Astrocyte (in vitro differentiated cells and primary cell): ENCODE measurements at regions not wholly inside any gene's neighbourhood (a gene's known extent, or its start where the extent isn't known, plus 50 kb on each side); places are given as distances from the start of the nearest gene placed in this dataset.
"Not testable (repeated sequence)": the region's sequence is repeated elsewhere in the genome, so short reads cannot be mapped to it uniquely, and the experiment has no call there.

Experiments
- DNase-seq: peaks from one replicate; pipeline ENCODE4 v3.0.0-alpha.2; 2010; ENCODE audit warnings: low read depth
- FAIRE-seq: peaks from 2 replicates; lab custom pipeline; 2011; peaks lifted over from hg19 to GRCh38; lab: Jason Lieb, UNC
- H2AFZ ChIP-seq: 2 replicates; pipeline ENCODE4 v1.6.0; 2012; ENCODE audit warnings: low read depth, low read length, inconsistent platforms
- H3K27ac ChIP-seq: 2 replicates; pipeline ENCODE4 v1.5.1; 2011; ENCODE audit warnings: low read depth, low read length, inconsistent platforms
- H3K27me3 ChIP-seq: 2 replicates; pipeline ENCODE4 v1.6.0; 2011; ENCODE audit warnings: low read length, inconsistent platforms; ENCODE audit not compliant: insufficient read depth
- H3K36me3 ChIP-seq: 2 replicates; pipeline ENCODE4 v1.5.1; 2011; ENCODE audit warnings: low read length, inconsistent platforms; ENCODE audit not compliant: insufficient read depth
- H3K4me1 ChIP-seq: 2 replicates; pipeline ENCODE4 v1.5.1; 2011; ENCODE audit warnings: low read length, inconsistent platforms; ENCODE audit not compliant: insufficient read depth
- H3K4me2 ChIP-seq: 2 replicates; pipeline ENCODE4 v1.6.0; 2012; ENCODE audit warnings: low read length, inconsistent platforms
- H3K4me3 ChIP-seq: 2 replicates; pipeline ENCODE4 v1.5.1; 2011; ENCODE audit warnings: low read depth, mild to moderate bottlenecking, low read length, inconsistent platforms; ENCODE audit not compliant: insufficient read depth
- H3K79me2 ChIP-seq: 2 replicates; pipeline ENCODE4 v1.6.0; 2012; ENCODE audit warnings: mild to moderate bottlenecking, low read length, inconsistent platforms; ENCODE audit not compliant: insufficient read depth
- H3K9ac ChIP-seq: 2 replicates; pipeline ENCODE4 v1.6.0; 2012; ENCODE audit warnings: mild to moderate bottlenecking, low read length, inconsistent platforms
- H3K9me3 ChIP-seq: 2 replicates; pipeline ENCODE4 v1.5.1; 2012; ENCODE audit warnings: low read depth, mild to moderate bottlenecking, low read length, inconsistent platforms; ENCODE audit not compliant: insufficient read depth
- H4K20me1 ChIP-seq: 2 replicates; pipeline ENCODE4 v1.6.0; 2012; ENCODE audit warnings: low read length, inconsistent platforms; ENCODE audit not compliant: insufficient read depth
- H3K27ac Mint-ChIP-seq: one replicate; pipeline ENCODE4 v1.8.0; 2021; ENCODE audit warnings: mild to moderate bottlenecking, mixed read lengths; ENCODE audit not compliant: unreplicated experiment
- H3K27me3 Mint-ChIP-seq: one replicate; pipeline ENCODE4 v1.8.0; 2021; ENCODE audit warnings: low read depth, mixed read lengths; ENCODE audit not compliant: unreplicated experiment
- H3K36me3 Mint-ChIP-seq: one replicate; pipeline ENCODE4 v1.8.0; 2021; ENCODE audit warnings: low read depth, mixed read lengths; ENCODE audit not compliant: unreplicated experiment
- H3K4me1 Mint-ChIP-seq: one replicate; pipeline ENCODE4 v1.8.0; 2021; ENCODE audit warnings: low read depth, mixed read lengths; ENCODE audit not compliant: unreplicated experiment
- H3K4me3 Mint-ChIP-seq: one replicate; pipeline ENCODE4 v1.8.0; 2021; ENCODE audit warnings: mild to moderate bottlenecking, moderate library complexity, mixed read lengths; ENCODE audit not compliant: unreplicated experiment
- H3K9me3 Mint-ChIP-seq: one replicate; pipeline ENCODE4 v1.8.0; 2021; ENCODE audit warnings: mild to moderate bottlenecking, mixed read lengths; ENCODE audit not compliant: unreplicated experiment
- CTCF ChIP-seq: IDR thresholded peaks from 2 replicates; pipeline ENCODE4 v1.5.1; 2011; ENCODE audit warnings: low read depth, mild to moderate bottlenecking, inconsistent platforms, low read length, moderate library complexity; ENCODE audit not compliant: insufficient read depth
- EZH2 ChIP-seq: IDR thresholded peaks from 2 replicates; pipeline ENCODE4 v1.6.1; 2012; ENCODE audit warnings: mild to moderate bottlenecking, low read length, inconsistent platforms; ENCODE audit not compliant: insufficient read depth

- Histone ChIP-seq H3K4me1 (no peaks in the 10 kb centered on the region), H3K4me2 (no peak overlapping the region), H3K27me3 (no peaks in the 10 kb centered on the region), H4K20me1 (no peaks in the 10 kb centered on the region), H3K9me3 (no peaks in the 10 kb centered on the region), H3K9ac (no peak overlapping the region), H3K36me3 (no peaks in the 10 kb centered on the region), H3K27ac (no peak overlapping the region), H3K79me2 (no peaks in the 10 kb centered on the region), H3K4me3 (no peak overlapping the region), H2AFZ (no peak overlapping the region)
- Mint-ChIP-seq H3K4me3 (no peak overlapping the region), H3K4me1 (no peaks in the 10 kb centered on the region), H3K27me3 (no peaks in the 10 kb centered on the region), H3K27ac (no peak overlapping the region), H3K36me3 (no peaks in the 10 kb centered on the region), H3K9me3 (no peaks in the 10 kb centered on the region)
- FAIRE-seq, result no peak
- TF ChIP-seq CTCF, result no peak
- TF ChIP-seq EZH2, result no peak
- no peak for DNase-seq
Measured at GRCh38 chr6:63465750-63466149, 106.5 kb upstream of the LOC128125822 start.

- H2AFZ ChIP-seq, result no peak overlapping the region
- H3K27me3 ChIP-seq, result no peaks in the 10 kb centered on the region
- no peaks in the 10 kb centered on the region for H3K4me1 ChIP-seq
- no peak overlapping the region for H3K4me3 Mint-ChIP-seq
- no peaks in the 10 kb centered on the region for H3K36me3 Mint-ChIP-seq
- H3K27me3 Mint-ChIP-seq, result no peaks in the 10 kb centered on the region
- TF ChIP-seq CTCF (no peak), EZH2 (no peak)
- no peak overlapping the region for H3K27ac Mint-ChIP-seq
- DNase-seq, result no peak
- H3K9me3 Mint-ChIP-seq, result no peaks in the 10 kb centered on the region
- no peaks in the 10 kb centered on the region for H3K79me2 ChIP-seq
- no peak for FAIRE-seq
- no peaks in the 10 kb centered on the region for H3K36me3 ChIP-seq
- H3K4me1 Mint-ChIP-seq, result no peaks in the 10 kb centered on the region
- no peak overlapping the region for H3K27ac ChIP-seq
- H4K20me1 ChIP-seq, result no peaks in the 10 kb centered on the region
- no peak overlapping the region for H3K9ac ChIP-seq
- no peak overlapping the region for H3K4me2 ChIP-seq
- no peaks in the 10 kb centered on the region for H3K9me3 ChIP-seq
- H3K4me3 ChIP-seq, result no peak overlapping the region
Measured at GRCh38 chr6:63466242-63466733, 106.0 kb upstream of the LOC128125822 start.

- no peaks in the 10 kb centered on the region for H3K27me3 Mint-ChIP-seq
- no peaks in the 10 kb centered on the region for H3K27me3 ChIP-seq
- FAIRE-seq, result no peak
- H3K36me3 ChIP-seq, result no peaks in the 10 kb centered on the region
- no peaks in the 10 kb centered on the region for H3K4me1 ChIP-seq
- no peak overlapping the region for H2AFZ ChIP-seq
- no peak overlapping the region for H3K27ac ChIP-seq
- TF ChIP-seq CTCF (no peak), EZH2 (no peak)
- H3K4me1 Mint-ChIP-seq, result no peaks in the 10 kb centered on the region
- H3K4me3 ChIP-seq, result no peak overlapping the region
- H3K9ac ChIP-seq, result no peak overlapping the region
- no peaks in the 10 kb centered on the region for H3K9me3 ChIP-seq
- H3K4me3 Mint-ChIP-seq, result no peak overlapping the region
- no peak overlapping the region for H3K4me2 ChIP-seq
- H4K20me1 ChIP-seq, result no peaks in the 10 kb centered on the region
- DNase-seq, result no peak
- no peaks in the 10 kb centered on the region for H3K36me3 Mint-ChIP-seq
- H3K27ac Mint-ChIP-seq, result no peak overlapping the region
- no peaks in the 10 kb centered on the region for H3K9me3 Mint-ChIP-seq
- H3K79me2 ChIP-seq, result no peaks in the 10 kb centered on the region
Measured at GRCh38 chr6:63467247-63467954, 104.9 kb upstream of the LOC128125822 start.

- not testable (repeated sequence) for DNase-seq, FAIRE-seq, H3K27ac Mint-ChIP-seq, H3K9me3 Mint-ChIP-seq, H3K4me3 ChIP-seq, H3K4me1 ChIP-seq, H3K4me1 Mint-ChIP-seq, H3K9ac ChIP-seq, H3K27me3 Mint-ChIP-seq, H3K9me3 ChIP-seq, H2AFZ ChIP-seq, H3K4me3 Mint-ChIP-seq, H3K27me3 ChIP-seq, H3K79me2 ChIP-seq, H3K4me2 ChIP-seq, H3K36me3 Mint-ChIP-seq, H4K20me1 ChIP-seq, H3K36me3 ChIP-seq, H3K27ac ChIP-seq
Measured at GRCh38 chr6:63471145-63471544, 101.1 kb upstream of the LOC128125822 start.
